ENCODE measurements at regions not wholly inside any gene's neighbourhood (a gene's known extent, or its start where the extent isn't known, plus 50 kb on each side); places are given as distances from the start of the nearest gene placed in this dataset.

DNA sequence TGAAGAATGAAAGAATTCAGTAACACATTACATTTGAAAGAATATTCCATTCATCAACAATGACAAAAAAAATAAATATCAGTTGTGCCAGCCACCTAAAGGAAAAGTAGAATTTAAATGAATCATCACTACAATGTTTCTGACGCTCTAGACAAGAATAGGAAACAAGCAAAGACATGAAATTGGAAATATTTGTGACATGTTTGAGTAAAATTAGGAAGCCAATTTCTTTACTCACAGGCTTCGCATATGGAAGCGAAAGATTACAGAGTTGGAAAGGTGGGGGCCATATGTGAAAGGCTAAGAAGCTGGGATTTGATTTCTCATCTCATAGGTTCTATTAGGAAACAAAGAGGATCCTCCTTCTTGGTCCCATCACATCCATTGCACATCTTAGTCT, 279.0 kb downstream of the IPO8 start:
- TF ChIP-seq, protein P1, sequence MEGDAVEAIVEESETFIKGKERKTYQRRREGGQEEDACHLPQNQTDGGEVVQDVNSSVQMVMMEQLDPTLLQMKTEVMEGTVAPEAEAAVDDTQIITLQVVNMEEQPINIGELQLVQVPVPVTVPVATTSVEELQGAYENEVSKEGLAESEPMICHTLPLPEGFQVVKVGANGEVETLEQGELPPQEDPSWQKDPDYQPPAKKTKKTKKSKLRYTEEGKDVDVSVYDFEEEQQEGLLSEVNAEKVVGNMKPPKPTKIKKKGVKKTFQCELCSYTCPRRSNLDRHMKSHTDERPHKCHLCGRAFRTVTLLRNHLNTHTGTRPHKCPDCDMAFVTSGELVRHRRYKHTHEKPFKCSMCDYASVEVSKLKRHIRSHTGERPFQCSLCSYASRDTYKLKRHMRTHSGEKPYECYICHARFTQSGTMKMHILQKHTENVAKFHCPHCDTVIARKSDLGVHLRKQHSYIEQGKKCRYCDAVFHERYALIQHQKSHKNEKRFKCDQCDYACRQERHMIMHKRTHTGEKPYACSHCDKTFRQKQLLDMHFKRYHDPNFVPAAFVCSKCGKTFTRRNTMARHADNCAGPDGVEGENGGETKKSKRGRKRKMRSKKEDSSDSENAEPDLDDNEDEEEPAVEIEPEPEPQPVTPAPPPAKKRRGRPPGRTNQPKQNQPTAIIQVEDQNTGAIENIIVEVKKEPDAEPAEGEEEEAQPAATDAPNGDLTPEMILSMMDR (IDR thresholded peaks at IDR 0.05): no peak
- TF ChIP-seq EZH2 (IDR thresholded peaks at IDR 0.05; ENCODE audit: borderline replicate concordance, insufficient read depth, low read depth, low read length, poor library complexity, severe bottlenecking): no peak
